ENCODE measurements at regions not wholly inside any gene's neighbourhood (a gene's known extent, or its start where the extent isn't known, plus 50 kb on each side); places are given as distances from the start of the nearest gene placed in this dataset.
"Not testable (repeated sequence)": the region's sequence is repeated elsewhere in the genome, so short reads cannot be mapped to it uniquely, and the experiment has no call there.

- no peaks in the 10 kb centered on the region for H3K36me3 ChIP-seq (ENCODE audit: control insufficient read depth in 3 of 3, insufficient read depth in 2 of 3, low read depth in 1 of 3, low read length in 3 of 3)
- no peaks in the 10 kb centered on the region for H3K4me1 ChIP-seq (ENCODE audit: control insufficient read depth in 3 of 3, insufficient read depth in 2 of 3, low read depth in 1 of 3, low read length in 2 of 3)
- H3K27me3 ChIP-seq (ENCODE audit: control insufficient read depth in 3 of 3, insufficient read depth in 3 of 3, low read length in 3 of 3), result no peaks in the 10 kb centered on the region
- H3K27ac ChIP-seq (ENCODE audit: low read depth in 1 of 3, low read length in 2 of 3), result no peak overlapping the region
- no peaks in the 10 kb centered on the region for H3K9me3 ChIP-seq (ENCODE audit: control insufficient read depth in 2 of 2, insufficient read depth in 1 of 2, low read depth in 1 of 2, low read length in 1 of 2)
- no peak for FAIRE-seq
- DNase-seq, result no peak
- WGBS, 3 donors, result 93 to 97% (median 93%) methylated on average over 8 of the region's 8 CpGs
- H3K4me3 ChIP-seq (ENCODE audit: low read depth in 1 of 3, low read length in 3 of 3), result no peak overlapping the region
Measured at GRCh38 chr5:17099946-17100345, 117.5 kb upstream of the BASP1 start.

- H3K27ac ChIP-seq (ENCODE audit: low read depth in 1 of 3, low read length in 2 of 3), result no peak overlapping the region
- DNase-seq (no peak), FAIRE-seq (no peak)
Measured at GRCh38 chr5:17103461-17103860, 114.0 kb upstream of the BASP1 start.

GRCh38 chr5:17105744-17106418 lies 111.5 kb upstream of the BASP1 start:
- H3K9me3 ChIP-seq (ENCODE audit: control insufficient read depth in 2 of 2, insufficient read depth in 1 of 2, low read depth in 1 of 2, low read length in 1 of 2), result no peaks in the 10 kb centered on the region
- no peak overlapping the region for H3K4me3 ChIP-seq (ENCODE audit: low read depth in 1 of 3, low read length in 3 of 3)
- H3K4me1 ChIP-seq (ENCODE audit: control insufficient read depth in 3 of 3, insufficient read depth in 2 of 3, low read depth in 1 of 3, low read length in 2 of 3), result no peaks in the 10 kb centered on the region
- no peak for FAIRE-seq
- no peak for DNase-seq
- WGBS, 3 donors, result 77 to 85% (median 83%) methylated on average over 5 of the region's 5 CpGs
- H3K27me3 ChIP-seq (ENCODE audit: control insufficient read depth in 3 of 3, insufficient read depth in 3 of 3, low read length in 3 of 3), result no peaks in the 10 kb centered on the region
- H3K36me3 ChIP-seq (ENCODE audit: control insufficient read depth in 3 of 3, insufficient read depth in 2 of 3, low read depth in 1 of 3, low read length in 3 of 3), result no peaks in the 10 kb centered on the region
- H3K27ac ChIP-seq (ENCODE audit: low read depth in 1 of 3, low read length in 2 of 3), result no peak overlapping the region

More at GRCh38 chr5:17103461-17103860, 114.0 kb upstream of the BASP1 start:
- H3K36me3 ChIP-seq (ENCODE audit: control insufficient read depth in 3 of 3, insufficient read depth in 2 of 3, low read depth in 1 of 3, low read length in 3 of 3), result no peaks in the 10 kb centered on the region
- no peaks in the 10 kb centered on the region for H3K9me3 ChIP-seq (ENCODE audit: control insufficient read depth in 2 of 2, insufficient read depth in 1 of 2, low read depth in 1 of 2, low read length in 1 of 2)
- H3K4me3 ChIP-seq (ENCODE audit: low read depth in 1 of 3, low read length in 3 of 3), result no peak overlapping the region
- no peaks in the 10 kb centered on the region for H3K27me3 ChIP-seq (ENCODE audit: control insufficient read depth in 3 of 3, insufficient read depth in 3 of 3, low read length in 3 of 3)
- 48 to 52% (median 50%) methylated on average over 3 of the region's 3 CpGs for WGBS, 3 donors
- no peaks in the 10 kb centered on the region for H3K4me1 ChIP-seq (ENCODE audit: control insufficient read depth in 3 of 3, insufficient read depth in 2 of 3, low read depth in 1 of 3, low read length in 2 of 3)

- H3K4me1 ChIP-seq (ENCODE audit: control insufficient read depth in 3 of 3, insufficient read depth in 2 of 3, low read depth in 1 of 3, low read length in 2 of 3), result no peaks in the 10 kb centered on the region
Measured at GRCh38 chr5:17106521-17106920, 110.9 kb upstream of the BASP1 start.

GRCh38 chr5:17112091-17112716 lies 105.2 kb upstream of the BASP1 start:
- peak in 1 of 2 donors; percentile 70 for DNase-seq
- H3K4me3 ChIP-seq (ENCODE audit: low read depth in 1 of 3, low read length in 3 of 3); H3K36me3 ChIP-seq (ENCODE audit: control insufficient read depth in 3 of 3, insufficient read depth in 2 of 3, low read depth in 1 of 3, low read length in 3 of 3); FAIRE-seq; H3K4me1 ChIP-seq (ENCODE audit: control insufficient read depth in 3 of 3, insufficient read depth in 2 of 3, low read depth in 1 of 3, low read length in 2 of 3); H3K27ac ChIP-seq (ENCODE audit: low read depth in 1 of 3, low read length in 2 of 3); H3K27me3 ChIP-seq (ENCODE audit: control insufficient read depth in 3 of 3, insufficient read depth in 3 of 3, low read length in 3 of 3); H3K9me3 ChIP-seq (ENCODE audit: control insufficient read depth in 2 of 2, insufficient read depth in 1 of 2, low read depth in 1 of 2, low read length in 1 of 2): not testable (repeated sequence)
- WGBS, 3 donors, result 37 to 51% (median 41%) methylated on average over 3 of the region's 3 CpGs

More at GRCh38 chr5:17106521-17106920, 110.9 kb upstream of the BASP1 start:
- no peaks in the 10 kb centered on the region for H3K9me3 ChIP-seq (ENCODE audit: control insufficient read depth in 2 of 2, insufficient read depth in 1 of 2, low read depth in 1 of 2, low read length in 1 of 2)
- no peak overlapping the region for H3K4me3 ChIP-seq (ENCODE audit: low read depth in 1 of 3, low read length in 3 of 3)
- no peak overlapping the region for H3K27ac ChIP-seq (ENCODE audit: low read depth in 1 of 3, low read length in 2 of 3)
- no peaks in the 10 kb centered on the region for H3K36me3 ChIP-seq (ENCODE audit: control insufficient read depth in 3 of 3, insufficient read depth in 2 of 3, low read depth in 1 of 3, low read length in 3 of 3)
- H3K27me3 ChIP-seq (ENCODE audit: control insufficient read depth in 3 of 3, insufficient read depth in 3 of 3, low read length in 3 of 3), result no peaks in the 10 kb centered on the region
- DNase-seq, result no peak
- no peak for FAIRE-seq
- 87 to 92% (median 87%) methylated on average over 4 of the region's 4 CpGs for WGBS, 3 donors

GRCh38 chr5:17113174-17113958 lies 104.1 kb upstream of the BASP1 start:
- DNase-seq (peak in 1 of 2 donors; percentile 52), FAIRE-seq (no peak)
- no peaks in the 10 kb centered on the region for H3K36me3 ChIP-seq (ENCODE audit: control insufficient read depth in 3 of 3, insufficient read depth in 2 of 3, low read depth in 1 of 3, low read length in 3 of 3)
- H3K27ac ChIP-seq (ENCODE audit: low read depth in 1 of 3, low read length in 2 of 3), result no peak overlapping the region
- H3K4me3 ChIP-seq (ENCODE audit: low read depth in 1 of 3, low read length in 3 of 3), result no peak overlapping the region
- peaks cover 0 to 2% (median 0%) of the 10 kb centered on the region in 3 donors for H3K4me1 ChIP-seq (ENCODE audit: control insufficient read depth in 3 of 3, insufficient read depth in 2 of 3, low read depth in 1 of 3, low read length in 2 of 3)
- H3K9me3 ChIP-seq (ENCODE audit: control insufficient read depth in 2 of 2, insufficient read depth in 1 of 2, low read depth in 1 of 2, low read length in 1 of 2), result peaks cover 0 to 5% of the 10 kb centered on the region in 2 donors
- H3K27me3 ChIP-seq (ENCODE audit: control insufficient read depth in 3 of 3, insufficient read depth in 3 of 3, low read length in 3 of 3), result no peaks in the 10 kb centered on the region
- WGBS, 3 donors, result 28 to 64% (median 36%) methylated on average over 9 of the region's 9 CpGs

- Histone ChIP-seq H3K27ac (ENCODE audit: low read depth in 1 of 3, low read length in 2 of 3) (peak overlapping the region in 1 of 3 donors; percentile 21), H3K9me3 (ENCODE audit: control insufficient read depth in 2 of 2, insufficient read depth in 1 of 2, low read depth in 1 of 2, low read length in 1 of 2) (peaks cover 0 to 5% of the 10 kb centered on the region in 2 donors), H3K36me3 (ENCODE audit: control insufficient read depth in 3 of 3, insufficient read depth in 2 of 3, low read depth in 1 of 3, low read length in 3 of 3) (no peaks in the 10 kb centered on the region), H3K27me3 (ENCODE audit: control insufficient read depth in 3 of 3, insufficient read depth in 3 of 3, low read length in 3 of 3) (no peaks in the 10 kb centered on the region), H3K4me1 (ENCODE audit: control insufficient read depth in 3 of 3, insufficient read depth in 2 of 3, low read depth in 1 of 3, low read length in 2 of 3) (peaks cover 0 to 2% (median 0%) of the 10 kb centered on the region in 3 donors), H3K4me3 (ENCODE audit: low read depth in 1 of 3, low read length in 3 of 3) (no peak overlapping the region)
- 14 to 62% (median 38%) methylated on average over 6 of the region's 6 CpGs for WGBS, 3 donors
- FAIRE-seq, result no peak
- peak; percentile 45 to 56 for DNase-seq
Measured at GRCh38 chr5:17114233-17114632, 103.2 kb upstream of the BASP1 start.

- FAIRE-seq, result no peak
- Histone ChIP-seq H3K27ac (ENCODE audit: low read depth in 1 of 3, low read length in 2 of 3) (no peak overlapping the region), H3K4me1 (ENCODE audit: control insufficient read depth in 3 of 3, insufficient read depth in 2 of 3, low read depth in 1 of 3, low read length in 2 of 3) (peaks cover 0 to 2% (median 0%) of the 10 kb centered on the region in 3 donors), H3K9me3 (ENCODE audit: control insufficient read depth in 2 of 2, insufficient read depth in 1 of 2, low read depth in 1 of 2, low read length in 1 of 2) (peaks cover 0 to 5% of the 10 kb centered on the region in 2 donors), H3K36me3 (ENCODE audit: control insufficient read depth in 3 of 3, insufficient read depth in 2 of 3, low read depth in 1 of 3, low read length in 3 of 3) (no peaks in the 10 kb centered on the region), H3K4me3 (ENCODE audit: low read depth in 1 of 3, low read length in 3 of 3) (no peak overlapping the region), H3K27me3 (ENCODE audit: control insufficient read depth in 3 of 3, insufficient read depth in 3 of 3, low read length in 3 of 3) (no peaks in the 10 kb centered on the region)
- WGBS, 3 donors, result 68 to 82% (median 73%) methylated on average over 6 of the region's 6 CpGs
- DNase-seq, result no peak
Measured at GRCh38 chr5:17114715-17115599, 102.5 kb upstream of the BASP1 start.

All from small intestine (tissue), 7 donors.